ENCODE measurements at regions not wholly inside any gene's neighbourhood (a gene's known extent, or its start where the extent isn't known, plus 50 kb on each side); places are given as distances from the start of the nearest gene placed in this dataset.

- Histone ChIP-seq H3K9me3 (peaks cover 13% of the 10 kb centered on the region), H3K4me2 (peak overlapping the region; percentile 48), H3K4me1 (peaks cover 29% of the 10 kb centered on the region), H3K4me3 (no peak overlapping the region), H3K27me3 (no peaks in the 10 kb centered on the region), H4K20me1 (no peaks in the 10 kb centered on the region), H3K9ac (no peak overlapping the region), H3K36me3 (no peaks in the 10 kb centered on the region), H3K27ac (no peak overlapping the region)
- no peak for TF ChIP-seq Cebpa-rat (IDR thresholded peaks at IDR 0.05)
These were observed 83.3 kb upstream of the DUSP22 start for GRCh38 chr6:208938-209337.

- Histone ChIP-seq H3K36me3 (0 out of 2 replicates have a peak, but pooled peaks cover 4% of the 10 kb centered on the region), H4K20me1 (no peaks in the 10 kb centered on the region), H3K4me2 (no peak overlapping the region; the same call in 1 of the 2 replicates), H3K27ac (no peak overlapping the region), H3K9me3 (peaks cover 19% of the 10 kb centered on the region), H3K4me3 (no peak overlapping the region), H3K27me3 (no peaks in the 10 kb centered on the region), H3K4me1 (peaks cover 29% of the 10 kb centered on the region), H3K9ac (no peak overlapping the region)
- TF ChIP-seq Cebpa-rat (IDR thresholded peaks at IDR 0.05) = no peak
These were observed 82.7 kb upstream of the DUSP22 start for GRCh38 chr6:209432-210103.

GRCh38 chr6:210104-210456 lies 82.2 kb upstream of the DUSP22 start:
- Histone ChIP-seq H4K20me1 (no peaks in the 10 kb centered on the region), H3K9me3 (peaks cover 25% of the 10 kb centered on the region), H3K9ac (no peak overlapping the region), H3K4me2 (no peak overlapping the region), H3K36me3 (0 out of 2 replicates have a peak, but pooled peaks cover 4% of the 10 kb centered on the region), H3K4me1 (peaks cover 29% of the 10 kb centered on the region), H3K27ac (no peak overlapping the region), H3K4me3 (no peak overlapping the region), H3K27me3 (no peaks in the 10 kb centered on the region)
- TF ChIP-seq Cebpa-rat (IDR thresholded peaks at IDR 0.05) = no peak

GRCh38 chr6:210778-211374 lies 81.4 kb upstream of the DUSP22 start:
- TF ChIP-seq Cebpa-rat (IDR thresholded peaks at IDR 0.05) = no peak

GRCh38 chr6:211871-212497 lies 80.3 kb upstream of the DUSP22 start:
- Histone ChIP-seq H3K9ac (no peak overlapping the region), H3K4me2 (no peak overlapping the region), H4K20me1 (no peaks in the 10 kb centered on the region), H3K27me3 (no peaks in the 10 kb centered on the region), H3K4me1 (peaks cover 30% of the 10 kb centered on the region), H3K4me3 (no peak overlapping the region), H3K36me3 (0 out of 2 replicates have a peak, but pooled peaks cover 4% of the 10 kb centered on the region), H3K27ac (no peak overlapping the region), H3K9me3 (peaks cover 25% of the 10 kb centered on the region)
- no peak for TF ChIP-seq Cebpa-rat (IDR thresholded peaks at IDR 0.05)

More at GRCh38 chr6:210778-211374, 81.4 kb upstream of the DUSP22 start:
- H3K9ac ChIP-seq = no peak overlapping the region
- H3K27ac ChIP-seq = no peak overlapping the region
- no peak overlapping the region for H3K4me3 ChIP-seq
- H3K4me2 ChIP-seq = no peak overlapping the region
- no peaks in the 10 kb centered on the region for H3K27me3 ChIP-seq
- H3K4me1 ChIP-seq = peaks cover 35% of the 10 kb centered on the region
- H4K20me1 ChIP-seq = no peaks in the 10 kb centered on the region
- peaks cover 25% of the 10 kb centered on the region for H3K9me3 ChIP-seq
- 0 out of 2 replicates have a peak, but pooled peaks cover 4% of the 10 kb centered on the region for H3K36me3 ChIP-seq

- Histone ChIP-seq H3K27ac (no peak overlapping the region), H3K4me1 (peaks cover 41% of the 10 kb centered on the region), H3K4me2 (no peak overlapping the region), H3K9ac (no peak overlapping the region), H3K9me3 (peaks cover 25% of the 10 kb centered on the region), H3K36me3 (0 out of 2 replicates have a peak, but pooled peaks cover 4% of the 10 kb centered on the region), H4K20me1 (no peaks in the 10 kb centered on the region), H3K27me3 (no peaks in the 10 kb centered on the region), H3K4me3 (no peak overlapping the region)
- TF ChIP-seq Cebpa-rat (IDR thresholded peaks at IDR 0.05) = no peak
These were observed 79.0 kb upstream of the DUSP22 start for GRCh38 chr6:213284-213683.

- H4K20me1 ChIP-seq = no peaks in the 10 kb centered on the region
- H3K27me3 ChIP-seq = no peaks in the 10 kb centered on the region
- 0 out of 2 replicates have a peak, but pooled peaks cover 4% of the 10 kb centered on the region for H3K36me3 ChIP-seq
- TF ChIP-seq Cebpa-rat (IDR thresholded peaks at IDR 0.05) = no peak
- peaks cover 25% of the 10 kb centered on the region for H3K9me3 ChIP-seq
- H3K4me3 ChIP-seq = no peak overlapping the region
- H3K27ac ChIP-seq = no peak overlapping the region
- peaks cover 42% of the 10 kb centered on the region for H3K4me1 ChIP-seq
- H3K9ac ChIP-seq = no peak overlapping the region
- no peak overlapping the region for H3K4me2 ChIP-seq
These were observed 77.9 kb upstream of the DUSP22 start for GRCh38 chr6:214428-214827.

- Histone ChIP-seq H3K27ac (no peak overlapping the region), H3K9me3 (peaks cover 25% of the 10 kb centered on the region), H3K4me2 (0 out of 2 replicates have a peak overlapping the region, but pooled peaks have one; percentile 3), H3K9ac (no peak overlapping the region), H3K4me1 (peaks cover 52% of the 10 kb centered on the region), H4K20me1 (no peaks in the 10 kb centered on the region), H3K4me3 (no peak overlapping the region), H3K36me3 (0 out of 2 replicates have a peak, but pooled peaks cover 4% of the 10 kb centered on the region), H3K27me3 (no peaks in the 10 kb centered on the region)
- TF ChIP-seq Cebpa-rat (IDR thresholded peaks at IDR 0.05) = no peak
These were observed 76.8 kb upstream of the DUSP22 start for GRCh38 chr6:215335-216034.

- Histone ChIP-seq H3K36me3 (0 out of 2 replicates have a peak, but pooled peaks cover 4% of the 10 kb centered on the region), H3K9me3 (peaks cover 25% of the 10 kb centered on the region), H3K27ac (no peak overlapping the region), H3K27me3 (no peaks in the 10 kb centered on the region), H3K9ac (no peak overlapping the region), H3K4me3 (no peak overlapping the region), H4K20me1 (no peaks in the 10 kb centered on the region), H3K4me2 (peak overlapping the region; percentile 71), H3K4me1 (peaks cover 60% of the 10 kb centered on the region)
- TF ChIP-seq Cebpa-rat (IDR thresholded peaks at IDR 0.05) = no peak
These were observed 75.1 kb upstream of the DUSP22 start for GRCh38 chr6:217048-217659.
